ENCODE measurements at regions not wholly inside any gene's neighbourhood (a gene's known extent, or its start where the extent isn't known, plus 50 kb on each side); places are given as distances from the start of the nearest gene placed in this dataset.

- no peaks in the 10 kb centered on the region for H3K27me3 Mint-ChIP-seq (ENCODE audit: low read depth)
- Histone ChIP-seq H3K79me2 (ENCODE audit: insufficient read depth, low read length) (no peaks in the 10 kb centered on the region), H2BK5ac (ENCODE audit: insufficient read length, low read length) (no peak overlapping the region), H3K4ac (ENCODE audit: low read depth, low read length) (no peak overlapping the region), H3T11ph (ENCODE audit: low read length) (no peak overlapping the region), H3K4me2 (ENCODE audit: insufficient read depth, insufficient read length, low read length) (no peak overlapping the region), H4K20me1 (ENCODE audit: control insufficient read depth, insufficient read depth, insufficient read length) (no peaks in the 10 kb centered on the region), H2BK120ac (ENCODE audit: low read depth, low read length, poor library complexity, severe bottlenecking) (no peak overlapping the region), H3K23ac (ENCODE audit: insufficient read length, low read depth, low read length) (no peak overlapping the region), H2AK5ac (ENCODE audit: insufficient read length, low read length) (no peak overlapping the region), H3K27me3 (ENCODE audit: insufficient read depth, low read length) (no peaks in the 10 kb centered on the region), H3K9me3 (ENCODE audit: control insufficient read depth, low read depth, low read length) (peaks cover 8% of the 10 kb centered on the region), H4K8ac (replicated peaks; ENCODE audit: insufficient read length, low read depth, low read length) (no peak overlapping the region), H4K91ac (ENCODE audit: insufficient read length, low read depth, low read length) (no peak overlapping the region), H3K14ac (ENCODE audit: insufficient read depth, low read length) (no peak overlapping the region), H4K5ac (ENCODE audit: insufficient read length, low read depth, low read length) (no peak overlapping the region), H2BK15ac (ENCODE audit: low read depth, low read length) (no peak overlapping the region), H2BK12ac (ENCODE audit: insufficient read length, low read depth, low read length) (no peak overlapping the region), H3K27ac (ENCODE audit: insufficient read length, low read depth, low read length) (no peak overlapping the region), H3K79me1 (ENCODE audit: insufficient read depth, low read depth, low read length, poor library complexity, severe bottlenecking) (no peaks in the 10 kb centered on the region), H3K9ac (ENCODE audit: extremely low read depth, insufficient read length, low read length) (no peak overlapping the region), H3K56ac (ENCODE audit: insufficient read length, low read depth, low read length) (no peak overlapping the region), H2AFZ (ENCODE audit: low read length) (no peak overlapping the region), H3K18ac (ENCODE audit: insufficient read length, low read depth, low read length) (no peak overlapping the region), H2BK20ac (ENCODE audit: low read depth, low read length, poor library complexity, severe bottlenecking) (no peak overlapping the region), H3K23me2 (ENCODE audit: insufficient read length, low read depth, low read length, poor library complexity, severe bottlenecking) (no peaks in the 10 kb centered on the region), H3K4me1 (ENCODE audit: insufficient read depth, low read length) (no peaks in the 10 kb centered on the region)
- DNase-seq: no peak
- H3K4me3 Mint-ChIP-seq: no peak overlapping the region
- peaks cover 0 to 10% (median 4%) of the 10 kb centered on the region in 3 experiments; a peak in 5 of 7 replicates for H3K36me3 Mint-ChIP-seq (ENCODE audit: insufficient read depth in 1 of 3, low read depth in 3 of 3)
- no peak overlapping the region for H3K27ac Mint-ChIP-seq
- TF ChIP-seq CTCF (conservative IDR thresholded peaks at IDR 0.05): no peak
- no peaks in the 10 kb centered on the region for H3K4me1 Mint-ChIP-seq
- no CpG with 5 or more reads among the region's 3 CpGs for WGBS (ENCODE audit: extremely low coverage, insufficient read length, low lambda C conversion rate)
- peaks cover 10 to 11% of the 10 kb centered on the region in 2 experiments for H3K9me3 Mint-ChIP-seq
Observed at GRCh38 chr21:15379776-15380175, 315.0 kb upstream of the NRIP1 start.
